ENCODE measurements at regions not wholly inside any gene's neighbourhood (a gene's known extent, or its start where the extent isn't known, plus 50 kb on each side); places are given as distances from the start of the nearest gene placed in this dataset.

DNA sequence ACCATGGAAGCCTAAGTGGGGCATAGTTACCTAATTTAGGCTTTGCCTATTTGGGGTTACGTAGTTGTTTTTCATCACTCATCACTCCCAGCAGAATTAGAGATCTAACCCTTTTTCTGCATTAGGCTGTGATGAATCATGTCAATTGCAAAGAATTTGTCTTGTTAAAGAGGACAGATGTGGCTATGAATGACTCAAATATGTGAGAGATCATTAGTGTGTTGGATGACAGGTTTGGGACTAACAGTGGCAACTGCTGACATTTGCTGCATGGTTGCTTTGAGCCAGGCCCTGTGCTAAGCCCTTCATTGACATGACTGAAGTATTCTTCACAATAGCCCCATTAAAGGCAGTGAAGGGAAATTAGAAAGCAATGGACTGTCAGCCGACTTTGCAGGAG lies 83.4 kb upstream of the BMPER start:
- Histone ChIP-seq H3K36me3 (ENCODE audit: insufficient read depth, low read length) (no peaks in the 10 kb centered on the region), H3K27ac (ENCODE audit: low read depth, low read length) (no peak overlapping the region), H2AFZ (ENCODE audit: low read depth, low read length) (no peak overlapping the region), H3K27me3 (ENCODE audit: insufficient read depth, low read length) (no peaks in the 10 kb centered on the region), H4K20me1 (ENCODE audit: insufficient read depth, low read length) (no peaks in the 10 kb centered on the region), H3K9ac (ENCODE audit: low read length) (no peak overlapping the region), H3K4me1 (ENCODE audit: insufficient read depth, low read length) (peaks cover 7% of the 10 kb centered on the region), H3K4me3 (ENCODE audit: insufficient read depth, low read depth, low read length) (no peak overlapping the region), H3K79me2 (ENCODE audit: insufficient read depth, low read length) (no peaks in the 10 kb centered on the region), H3K4me2 (ENCODE audit: low read length) (no peak overlapping the region), H3K9me3 (ENCODE audit: insufficient read depth, low read depth, low read length) (no peaks in the 10 kb centered on the region)
- Mint-ChIP-seq H3K4me1 (ENCODE audit: low read depth, unreplicated experiment) (peaks cover 7% of the 10 kb centered on the region), H3K9me3 (ENCODE audit: unreplicated experiment) (peaks cover 7% of the 10 kb centered on the region), H3K27ac (ENCODE audit: unreplicated experiment) (no peak overlapping the region), H3K36me3 (ENCODE audit: low read depth, unreplicated experiment) (peaks cover 3% of the 10 kb centered on the region), H3K4me3 (ENCODE audit: unreplicated experiment) (no peak overlapping the region), H3K27me3 (ENCODE audit: low read depth, unreplicated experiment) (no peaks in the 10 kb centered on the region)
- no peak for TF ChIP-seq EZH2 (IDR thresholded peaks at IDR 0.05; ENCODE audit: insufficient read depth, low read length)
- TF ChIP-seq, protein P1, sequence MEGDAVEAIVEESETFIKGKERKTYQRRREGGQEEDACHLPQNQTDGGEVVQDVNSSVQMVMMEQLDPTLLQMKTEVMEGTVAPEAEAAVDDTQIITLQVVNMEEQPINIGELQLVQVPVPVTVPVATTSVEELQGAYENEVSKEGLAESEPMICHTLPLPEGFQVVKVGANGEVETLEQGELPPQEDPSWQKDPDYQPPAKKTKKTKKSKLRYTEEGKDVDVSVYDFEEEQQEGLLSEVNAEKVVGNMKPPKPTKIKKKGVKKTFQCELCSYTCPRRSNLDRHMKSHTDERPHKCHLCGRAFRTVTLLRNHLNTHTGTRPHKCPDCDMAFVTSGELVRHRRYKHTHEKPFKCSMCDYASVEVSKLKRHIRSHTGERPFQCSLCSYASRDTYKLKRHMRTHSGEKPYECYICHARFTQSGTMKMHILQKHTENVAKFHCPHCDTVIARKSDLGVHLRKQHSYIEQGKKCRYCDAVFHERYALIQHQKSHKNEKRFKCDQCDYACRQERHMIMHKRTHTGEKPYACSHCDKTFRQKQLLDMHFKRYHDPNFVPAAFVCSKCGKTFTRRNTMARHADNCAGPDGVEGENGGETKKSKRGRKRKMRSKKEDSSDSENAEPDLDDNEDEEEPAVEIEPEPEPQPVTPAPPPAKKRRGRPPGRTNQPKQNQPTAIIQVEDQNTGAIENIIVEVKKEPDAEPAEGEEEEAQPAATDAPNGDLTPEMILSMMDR (IDR thresholded peaks at IDR 0.05; ENCODE audit: insufficient read depth, low read depth, low read length): no peak
- FAIRE-seq (peak; percentile 64), DNase-seq (ENCODE audit: low read depth) (no peak)

DNA sequence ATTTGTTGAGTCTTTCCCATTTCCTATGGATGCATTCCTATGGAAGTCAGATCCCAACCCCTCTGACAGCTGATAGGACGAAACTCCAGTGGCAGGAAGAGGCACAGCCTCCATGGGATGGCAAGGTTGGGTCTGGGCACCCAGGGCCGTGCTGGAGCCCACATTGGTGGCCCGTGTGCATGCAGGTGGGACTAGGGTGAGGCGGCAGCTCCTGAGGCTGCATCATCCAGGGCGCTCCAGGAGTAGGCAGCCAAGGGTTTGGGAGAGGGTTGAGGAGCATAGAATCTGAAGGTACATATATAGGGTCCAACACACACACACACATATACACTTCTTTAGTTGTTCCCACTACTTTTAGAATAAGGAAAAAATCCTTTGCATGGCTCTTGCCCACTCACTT lies 81.4 kb upstream of the BMPER start:
- no peak overlapping the region for H3K27ac ChIP-seq (ENCODE audit: low read depth, low read length)
- no peak overlapping the region for H3K4me3 ChIP-seq (ENCODE audit: insufficient read depth, low read depth, low read length)
- H3K27me3 ChIP-seq (ENCODE audit: insufficient read depth, low read length): no peaks in the 10 kb centered on the region
- no peaks in the 10 kb centered on the region for H4K20me1 ChIP-seq (ENCODE audit: insufficient read depth, low read length)
- DNase-seq (ENCODE audit: low read depth) (no peak), FAIRE-seq (no peak)
- Mint-ChIP-seq H3K27me3 (ENCODE audit: low read depth, unreplicated experiment) (peaks cover 1% of the 10 kb centered on the region), H3K4me1 (ENCODE audit: low read depth, unreplicated experiment) (peaks cover 7% of the 10 kb centered on the region), H3K4me3 (ENCODE audit: unreplicated experiment) (no peak overlapping the region), H3K27ac (ENCODE audit: unreplicated experiment) (no peak overlapping the region), H3K9me3 (ENCODE audit: unreplicated experiment) (peaks cover 7% of the 10 kb centered on the region), H3K36me3 (ENCODE audit: low read depth, unreplicated experiment) (peaks cover 3% of the 10 kb centered on the region)
- no peaks in the 10 kb centered on the region for H3K9me3 ChIP-seq (ENCODE audit: insufficient read depth, low read depth, low read length)
- no peak overlapping the region for H3K9ac ChIP-seq (ENCODE audit: low read length)
- no peak for TF ChIP-seq EZH2 (IDR thresholded peaks at IDR 0.05; ENCODE audit: insufficient read depth, low read length)
- TF ChIP-seq, protein P1 (IDR thresholded peaks at IDR 0.05; ENCODE audit: insufficient read depth, low read depth, low read length): no peak
- no peaks in the 10 kb centered on the region for H3K36me3 ChIP-seq (ENCODE audit: insufficient read depth, low read length)
- no peak overlapping the region for H3K4me2 ChIP-seq (ENCODE audit: low read length)
- no peaks in the 10 kb centered on the region for H3K79me2 ChIP-seq (ENCODE audit: insufficient read depth, low read length)
- H3K4me1 ChIP-seq (ENCODE audit: insufficient read depth, low read length): peaks cover 7% of the 10 kb centered on the region
- H2AFZ ChIP-seq (ENCODE audit: low read depth, low read length): no peak overlapping the region

DNA sequence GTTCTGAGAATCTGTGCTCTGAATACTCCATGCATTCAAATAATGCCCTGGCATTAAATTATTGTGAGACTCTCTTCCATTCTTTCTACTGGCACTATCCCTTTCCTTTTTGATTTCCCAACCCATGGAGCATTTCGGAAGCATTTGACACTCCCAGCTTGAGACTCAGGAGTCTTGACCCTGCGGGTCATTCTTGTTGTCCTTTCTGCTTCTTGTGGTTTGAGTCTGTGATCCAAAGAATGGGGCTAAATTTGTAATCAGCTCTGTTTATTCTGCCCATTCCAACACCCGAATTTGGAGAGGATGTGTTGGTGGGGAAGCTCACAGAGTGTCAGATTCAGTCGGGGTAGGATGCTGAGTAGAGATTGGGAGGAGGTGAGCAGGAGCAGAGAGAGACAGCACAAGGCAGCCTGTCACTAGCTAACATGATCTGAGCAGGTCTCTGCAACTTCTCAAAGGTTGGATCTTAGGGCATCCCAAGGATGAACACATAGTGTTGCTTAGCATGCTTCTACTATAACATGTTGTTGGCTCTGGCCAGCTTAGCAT lies 80.4 kb upstream of the BMPER start:
- DNase-seq (ENCODE audit: low read depth): no peak
- peak overlapping the region; percentile 23 for H3K4me2 ChIP-seq (ENCODE audit: low read length)
- FAIRE-seq: no peak

More for the DNA sequence above, 80.4 kb upstream of the BMPER start:
- Histone ChIP-seq H3K9me3 (ENCODE audit: insufficient read depth, low read depth, low read length) (no peaks in the 10 kb centered on the region), H3K4me3 (ENCODE audit: insufficient read depth, low read depth, low read length) (no peak overlapping the region), H3K27ac (ENCODE audit: low read depth, low read length) (no peak overlapping the region), H3K27me3 (ENCODE audit: insufficient read depth, low read length) (no peaks in the 10 kb centered on the region), H3K79me2 (ENCODE audit: insufficient read depth, low read length) (no peaks in the 10 kb centered on the region), H2AFZ (ENCODE audit: low read depth, low read length) (no peak overlapping the region), H3K9ac (ENCODE audit: low read length) (no peak overlapping the region), H3K36me3 (ENCODE audit: insufficient read depth, low read length) (no peaks in the 10 kb centered on the region), H3K4me1 (ENCODE audit: insufficient read depth, low read length) (peaks cover 7% of the 10 kb centered on the region), H4K20me1 (ENCODE audit: insufficient read depth, low read length) (no peaks in the 10 kb centered on the region)
- peaks cover 1% of the 10 kb centered on the region for H3K36me3 Mint-ChIP-seq (ENCODE audit: low read depth, unreplicated experiment)
- H3K4me1 Mint-ChIP-seq (ENCODE audit: low read depth, unreplicated experiment): peaks cover 7% of the 10 kb centered on the region
- H3K4me3 Mint-ChIP-seq (ENCODE audit: unreplicated experiment): no peak overlapping the region
- TF ChIP-seq, protein P1 (IDR thresholded peaks at IDR 0.05; ENCODE audit: insufficient read depth, low read depth, low read length): no peak
- no peak for TF ChIP-seq EZH2 (IDR thresholded peaks at IDR 0.05; ENCODE audit: insufficient read depth, low read length)
- H3K9me3 Mint-ChIP-seq (ENCODE audit: unreplicated experiment): peaks cover 5% of the 10 kb centered on the region
- peaks cover 1% of the 10 kb centered on the region for H3K27me3 Mint-ChIP-seq (ENCODE audit: low read depth, unreplicated experiment)
- H3K27ac Mint-ChIP-seq (ENCODE audit: unreplicated experiment): no peak overlapping the region
